NB4 (cell line): ENCODE measurements at regions not wholly inside any gene's neighbourhood (a gene's known extent, or its start where the extent isn't known, plus 50 kb on each side); places are given as distances from the start of the nearest gene placed in this dataset.

Experiments
- POLR2A ChIP-seq: IDR thresholded peaks from 2 replicates; pipeline ENCODE4 v1.6.1; 2011; ENCODE audit warnings: mild to moderate bottlenecking; ENCODE audit not compliant: insufficient read length; ENCODE audit errors: extremely low read depth
- TF ChIP-seq, protein P1 (sequence below): IDR thresholded peaks from one replicate; pipeline ENCODE4 v1.5.1; 2012; ENCODE audit warnings: low read depth, low read length

DNA sequence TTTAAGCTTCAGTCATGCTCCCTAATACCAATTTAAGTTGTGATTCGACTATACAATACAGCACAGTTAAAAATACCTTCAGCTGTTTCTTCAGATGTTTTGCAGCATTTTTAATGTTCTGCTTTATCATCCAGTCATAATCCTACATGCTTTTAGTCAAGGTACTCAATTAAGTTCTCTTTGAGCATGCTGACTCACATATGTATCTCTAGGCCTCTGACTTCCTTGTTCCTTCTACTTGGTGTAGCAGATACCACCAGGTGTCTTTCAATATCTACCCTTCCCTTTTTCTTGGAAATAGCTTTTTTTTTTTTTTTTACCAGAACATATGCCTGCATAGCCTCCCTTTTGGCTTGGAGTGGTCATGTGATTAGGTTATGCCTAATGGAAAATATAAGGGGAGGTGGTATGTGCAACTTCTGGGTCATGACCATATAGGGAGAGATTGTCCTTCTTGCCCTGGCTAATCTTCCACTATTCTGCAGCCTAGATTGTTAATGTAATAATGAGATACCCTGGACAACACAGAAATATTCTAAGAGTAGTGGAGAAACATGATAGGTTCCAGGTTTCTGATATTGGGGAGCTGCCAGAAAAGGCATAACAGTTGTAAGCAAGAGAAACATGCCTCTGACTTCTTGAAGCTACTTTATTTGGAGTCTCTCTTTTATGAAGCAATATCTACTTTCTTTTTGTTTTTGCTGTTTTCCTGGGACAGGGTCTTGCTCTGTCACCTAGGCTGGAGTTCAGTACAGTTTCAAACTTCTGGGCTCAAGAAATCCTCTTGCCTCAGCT lies 737.2 kb upstream of the SLIT2 start:
- TF ChIP-seq, protein P1, sequence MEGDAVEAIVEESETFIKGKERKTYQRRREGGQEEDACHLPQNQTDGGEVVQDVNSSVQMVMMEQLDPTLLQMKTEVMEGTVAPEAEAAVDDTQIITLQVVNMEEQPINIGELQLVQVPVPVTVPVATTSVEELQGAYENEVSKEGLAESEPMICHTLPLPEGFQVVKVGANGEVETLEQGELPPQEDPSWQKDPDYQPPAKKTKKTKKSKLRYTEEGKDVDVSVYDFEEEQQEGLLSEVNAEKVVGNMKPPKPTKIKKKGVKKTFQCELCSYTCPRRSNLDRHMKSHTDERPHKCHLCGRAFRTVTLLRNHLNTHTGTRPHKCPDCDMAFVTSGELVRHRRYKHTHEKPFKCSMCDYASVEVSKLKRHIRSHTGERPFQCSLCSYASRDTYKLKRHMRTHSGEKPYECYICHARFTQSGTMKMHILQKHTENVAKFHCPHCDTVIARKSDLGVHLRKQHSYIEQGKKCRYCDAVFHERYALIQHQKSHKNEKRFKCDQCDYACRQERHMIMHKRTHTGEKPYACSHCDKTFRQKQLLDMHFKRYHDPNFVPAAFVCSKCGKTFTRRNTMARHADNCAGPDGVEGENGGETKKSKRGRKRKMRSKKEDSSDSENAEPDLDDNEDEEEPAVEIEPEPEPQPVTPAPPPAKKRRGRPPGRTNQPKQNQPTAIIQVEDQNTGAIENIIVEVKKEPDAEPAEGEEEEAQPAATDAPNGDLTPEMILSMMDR, result no peak
- no peak for TF ChIP-seq POLR2A
